ENCODE measurements at regions not wholly inside any gene's neighbourhood (a gene's known extent, or its start where the extent isn't known, plus 50 kb on each side); places are given as distances from the start of the nearest gene placed in this dataset.

GRCh38 chr9:31104249-31104648, 1280.2 kb upstream of the ACO1 start:
- no peak for TF ChIP-seq CTCF (conservative IDR thresholded peaks at IDR 0.05 in 1 of 2, IDR thresholded peaks at IDR 0.05 in 1 of 2; ENCODE audit: extremely low read depth in 1 of 2, insufficient read depth in 1 of 2, low read depth in 1 of 2, low read length in 2 of 2)
- no peak for TF ChIP-seq EZH2 (IDR thresholded peaks at IDR 0.05; ENCODE audit: borderline replicate concordance, low read length)

All from mammary epithelial cell (primary cell).